Activated B cell treated with CpG ODN at 0.5 μM for 24 hours (primary cell): ENCODE measurements at regions not wholly inside any gene's neighbourhood (a gene's known extent, or its start where the extent isn't known, plus 50 kb on each side); places are given as distances from the start of the nearest gene placed in this dataset.

Source experiments
- ATAC-seq: fragments of 200-7000 bp; cut with Tn5 transposase; one replicate; pipeline ENCODE4 v1.10.0; 2021; ENCODE audit warnings: low read depth, mild to moderate bottlenecking, moderate library complexity
- CTCF ChIA-PET: fragments of 350-600 bp; sonication (Branson Sonifier 250); formaldehyde crosslinking; loops from one replicate; lab custom pipeline; 2021; ENCODE audit warnings: antibody characterized with exemption; lab: Charles Lee
- POLR2A ChIA-PET: fragments of 350-600 bp; sonication (Branson Sonifier 250); formaldehyde crosslinking; loops from one replicate; lab custom pipeline; 2021; ENCODE audit warnings: antibody characterized with exemption; lab: Charles Lee
- DNase-seq: peaks from one replicate; pipeline ENCODE4 v3.0.0; 2022
- H3K27ac Mint-ChIP-seq: one replicate; pipeline ENCODE4 v1.8.0; 2020; ENCODE audit warnings: mixed read lengths
- H3K27me3 Mint-ChIP-seq: one replicate; pipeline ENCODE4 v1.8.0; 2021; ENCODE audit warnings: mixed read lengths
- H3K36me3 Mint-ChIP-seq: one replicate; pipeline ENCODE4 v1.8.0; 2021; ENCODE audit warnings: low read depth, mixed read lengths
- H3K4me1 Mint-ChIP-seq: one replicate; pipeline ENCODE4 v1.8.0; 2021; ENCODE audit warnings: mixed read lengths
- H3K4me3 Mint-ChIP-seq: one replicate; pipeline ENCODE4 v1.8.0; 2020; ENCODE audit warnings: mild to moderate bottlenecking, mixed read lengths
- H3K9me3 Mint-ChIP-seq: one replicate; pipeline ENCODE4 v1.8.0; 2020; ENCODE audit warnings: mixed read lengths
- CTCF ChIP-seq: fragments of 200-600 bp; IDR thresholded peaks from one replicate; pipeline ENCODE4 v1.8.0; 2022; ENCODE audit warnings: antibody characterized with exemption, mild to moderate bottlenecking
- intact Hi-C: fragments of 100-400 bp; cut with micrococcal nuclease; formaldehyde crosslinking; loops from one replicate; pipeline ENCODE4 v1.15.1; 2024

- POLR2A ChIA-PET, result interaction anchor here (0.5 to 1.0 kb wide), 2 partner anchors 135 to 1322 kb away, joined by 3 read pairs; no protein-coding TSS in a partner anchor
- Mint-ChIP-seq H3K27ac (no peak overlapping the region), H3K36me3 (peaks cover 10% of the 10 kb centered on the region), H3K27me3 (no peaks in the 10 kb centered on the region), H3K4me3 (no peak overlapping the region), H3K4me1 (peaks cover 17% of the 10 kb centered on the region), H3K9me3 (no peaks in the 10 kb centered on the region)
- DNase-seq (no peak), ATAC-seq (no peak)
- CTCF ChIA-PET, result no interaction called here
- no peak for TF ChIP-seq CTCF
- intact Hi-C loops, result loop anchor here (5.0 kb wide), 1 partner anchor 370 kb away; no protein-coding TSS in a partner anchor
Measured at GRCh38 chr14:65277027-65277426, 135.5 kb upstream of the FUT8 start.

- ChIA-PET CTCF (interaction anchor here (1.0 kb wide), 1 partner anchor 9 kb away, joined by 3 read pairs; no protein-coding TSS in a partner anchor), POLR2A (no interaction called here)
- no peak for ATAC-seq
Measured at GRCh38 chr14:65277580-65278270, 134.8 kb upstream of the FUT8 start.

GRCh38 chr14:65278589-65278988, 133.9 kb upstream of the FUT8 start:
- ChIA-PET CTCF (interaction anchor here (1.0 to 1.2 kb wide), 2 partner anchors 8 to 109 kb away, joined by 3 to 4 read pairs; no protein-coding TSS in a partner anchor), POLR2A (interaction anchor here (1.0 kb wide), 1 partner anchor 25 kb away, joined by 3 read pairs; no protein-coding TSS in a partner anchor)

More at GRCh38 chr14:65277580-65278270, 134.8 kb upstream of the FUT8 start:
- intact Hi-C loops, result loop anchor here (5.0 kb wide), 1 partner anchor 370 kb away; no protein-coding TSS in a partner anchor
- Mint-ChIP-seq H3K4me1 (peaks cover 24% of the 10 kb centered on the region), H3K27me3 (no peaks in the 10 kb centered on the region), H3K4me3 (no peak overlapping the region), H3K27ac (no peak overlapping the region), H3K36me3 (peaks cover 10% of the 10 kb centered on the region), H3K9me3 (no peaks in the 10 kb centered on the region)
- no peak for DNase-seq
- no peak for TF ChIP-seq CTCF

GRCh38 chr14:65279510-65279909, 133.0 kb upstream of the FUT8 start:
- ATAC-seq (no peak), DNase-seq (no peak)
- intact Hi-C loops, result loop anchor here (5.0 kb wide), 1 partner anchor 372 kb away; no protein-coding TSS in a partner anchor
- Mint-ChIP-seq H3K36me3 (peaks cover 6% of the 10 kb centered on the region), H3K27me3 (no peaks in the 10 kb centered on the region), H3K4me1 (peaks cover 38% of the 10 kb centered on the region), H3K4me3 (no peak overlapping the region), H3K27ac (no peak overlapping the region), H3K9me3 (no peaks in the 10 kb centered on the region)
- ChIA-PET CTCF (interaction anchor here (1.2 kb wide), 1 partner anchor 110 kb away, joined by 4 read pairs; no protein-coding TSS in a partner anchor), POLR2A (interaction anchor here (0.8 to 1.0 kb wide), 2 partner anchors 24 to 38 kb away, joined by 3 read pairs; no protein-coding TSS in a partner anchor)
- no peak for TF ChIP-seq CTCF

More at GRCh38 chr14:65278589-65278988, 133.9 kb upstream of the FUT8 start:
- Mint-ChIP-seq H3K27me3 (no peaks in the 10 kb centered on the region), H3K4me3 (no peak overlapping the region), H3K36me3 (peaks cover 10% of the 10 kb centered on the region), H3K27ac (no peak overlapping the region), H3K4me1 (peaks cover 33% of the 10 kb centered on the region), H3K9me3 (no peaks in the 10 kb centered on the region)
- TF ChIP-seq CTCF, result no peak
- ATAC-seq (no peak), DNase-seq (no peak)
- intact Hi-C loops, result loop anchor here (5.0 kb wide), 1 partner anchor 371 kb away; no protein-coding TSS in a partner anchor

GRCh38 chr14:65279958-65280357, 132.6 kb upstream of the FUT8 start:
- no peak for ATAC-seq
- CTCF ChIA-PET, result no interaction called here
- POLR2A ChIA-PET, result interaction anchor here (1.0 kb wide), 1 partner anchor 23 kb away, joined by 3 read pairs; no protein-coding TSS in a partner anchor

More at GRCh38 chr14:65279958-65280357, 132.6 kb upstream of the FUT8 start:
- H3K4me1 Mint-ChIP-seq, result peaks cover 40% of the 10 kb centered on the region
- DNase-seq, result no peak
- H3K27me3 Mint-ChIP-seq, result no peaks in the 10 kb centered on the region
- no peak for TF ChIP-seq CTCF
- H3K27ac Mint-ChIP-seq, result no peak overlapping the region
- peaks cover 6% of the 10 kb centered on the region for H3K36me3 Mint-ChIP-seq
- intact Hi-C loops, result loop anchor here (5.0 to 10.0 kb wide), 2 partner anchors 373 to 675 kb away; no protein-coding TSS in a partner anchor
- H3K9me3 Mint-ChIP-seq, result no peaks in the 10 kb centered on the region
- H3K4me3 Mint-ChIP-seq, result no peak overlapping the region
